ENCODE measurements at regions not wholly inside any gene's neighbourhood (a gene's known extent, or its start where the extent isn't known, plus 50 kb on each side); places are given as distances from the start of the nearest gene placed in this dataset.

DNA sequence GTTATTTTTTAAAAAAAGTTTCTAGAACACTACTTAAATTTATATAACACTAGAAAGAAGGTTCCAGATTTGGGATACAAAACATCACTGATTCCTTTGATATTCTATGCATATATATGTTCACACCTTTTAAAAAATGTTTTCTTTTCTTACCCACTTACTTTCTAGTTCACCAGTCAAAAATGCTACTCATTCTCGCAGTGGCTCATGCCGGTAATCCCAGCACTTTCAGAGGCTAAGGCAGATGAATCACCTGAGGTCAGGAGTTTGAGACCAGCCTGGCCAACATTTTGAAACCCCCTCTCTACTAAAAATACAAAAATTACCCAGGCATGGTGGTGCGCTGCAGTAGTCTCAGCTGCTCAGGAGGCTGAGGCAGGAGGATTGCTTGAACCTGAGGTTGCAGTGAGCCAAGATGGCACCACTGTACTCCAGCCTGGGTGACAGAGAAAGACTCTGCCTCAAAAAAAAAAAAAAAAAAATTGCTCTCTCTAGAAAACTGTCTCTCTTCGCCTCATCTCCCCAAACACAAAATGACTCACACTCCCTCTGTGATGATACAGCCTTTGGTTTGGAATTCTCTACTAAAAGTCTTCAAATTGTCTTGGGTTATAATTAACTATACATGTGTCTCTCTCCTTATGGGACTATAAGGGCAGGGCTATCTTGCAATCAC, 52.6 kb upstream of the TGFBR2 start:
- no peak for DNase-seq (ENCODE audit: low read depth, low spot score)

GRCh38 chr3:30554317-30554690, 52.1 kb upstream of the TGFBR2 start:
- DNase-seq (ENCODE audit: low read depth, low spot score), result no peak

GRCh38 chr3:30555968-30556367, 50.4 kb upstream of the TGFBR2 start:
- DNase-seq (ENCODE audit: low read depth, low spot score), result no peak
